ENCODE measurements at regions not wholly inside any gene's neighbourhood (a gene's known extent, or its start where the extent isn't known, plus 50 kb on each side); places are given as distances from the start of the nearest gene placed in this dataset.
A peak's percentile ranks its signal among the peaks of the same experiment; 100 is the strongest.
"Not testable (repeated sequence)": the region's sequence is repeated elsewhere in the genome, so short reads cannot be mapped to it uniquely, and the experiment has no call there.

GRCh38 chr1:228650141-228650540, 85.1 kb upstream of the RHOU start:
- H3K4me3 ChIP-seq (ENCODE audit: low read depth, low read length) = no peak overlapping the region
- DNase-seq (ENCODE audit: low read depth) = no peak
- TF ChIP-seq CTCF (IDR thresholded peaks at IDR 0.05; ENCODE audit: insufficient read depth, low read depth, low read length, missing control alignments) = no peak

DNA sequence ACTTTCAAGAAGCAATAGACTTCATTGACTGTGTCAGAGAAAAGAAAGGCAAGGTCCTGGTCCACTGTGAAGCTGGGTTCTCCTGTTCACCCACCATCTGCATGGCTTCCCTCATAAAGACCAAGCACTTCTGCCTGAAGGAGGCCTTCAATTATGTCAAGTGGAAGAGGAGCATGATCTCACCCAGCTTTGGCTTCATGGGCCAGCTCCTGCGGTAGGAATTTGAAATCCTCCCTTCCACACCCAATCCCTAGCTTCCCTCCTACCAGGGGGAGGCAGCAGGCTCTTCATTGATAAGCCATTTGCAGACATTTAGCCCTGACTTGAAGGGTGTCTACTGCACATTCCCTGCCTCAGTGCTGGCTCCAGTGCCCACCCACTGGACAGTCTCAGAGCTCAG, 84.3 kb upstream of the RHOU start:
- TF ChIP-seq CTCF (IDR thresholded peaks at IDR 0.05; ENCODE audit: insufficient read depth, low read depth, low read length, missing control alignments) = no peak
- no peak overlapping the region for H3K4me3 ChIP-seq (ENCODE audit: low read depth, low read length)
- no peak for DNase-seq (ENCODE audit: low read depth)

- DNase-seq (ENCODE audit: low read depth) = no peak
- H3K4me3 ChIP-seq (ENCODE audit: low read depth, low read length) = no peak overlapping the region
- no peak for TF ChIP-seq CTCF (IDR thresholded peaks at IDR 0.05; ENCODE audit: insufficient read depth, low read depth, low read length, missing control alignments)
Observed at GRCh38 chr1:228652116-228652515, 83.2 kb upstream of the RHOU start.

DNA sequence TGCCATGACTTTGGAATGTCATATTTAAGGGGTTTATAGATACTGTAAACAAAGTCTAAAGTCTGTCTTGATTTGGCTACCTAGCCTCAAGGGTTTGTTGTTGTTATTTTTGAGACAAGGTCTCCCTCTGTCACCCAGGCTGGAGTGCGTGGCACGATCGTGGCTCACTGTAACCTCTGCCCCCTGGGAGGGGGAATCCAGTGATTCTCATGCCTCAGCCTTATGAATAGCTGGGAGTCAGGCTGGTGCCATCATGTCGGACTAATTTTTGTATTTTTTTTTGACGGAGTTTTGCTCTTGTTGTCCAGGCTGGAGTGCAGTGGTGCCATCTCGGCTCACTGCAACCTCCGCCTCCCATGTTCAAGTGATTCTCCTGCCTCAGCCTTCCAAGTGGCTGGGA, 82.2 kb upstream of the RHOU start:
- not testable (repeated sequence) for H3K4me3 ChIP-seq (ENCODE audit: low read depth, low read length); DNase-seq (ENCODE audit: low read depth)

GRCh38 chr1:228653748-228654147, 81.5 kb upstream of the RHOU start:
- no peak overlapping the region for H3K4me3 ChIP-seq (ENCODE audit: low read depth, low read length)
- no peak for TF ChIP-seq CTCF (IDR thresholded peaks at IDR 0.05; ENCODE audit: insufficient read depth, low read depth, low read length, missing control alignments)
- DNase-seq (ENCODE audit: low read depth) = no peak

DNA sequence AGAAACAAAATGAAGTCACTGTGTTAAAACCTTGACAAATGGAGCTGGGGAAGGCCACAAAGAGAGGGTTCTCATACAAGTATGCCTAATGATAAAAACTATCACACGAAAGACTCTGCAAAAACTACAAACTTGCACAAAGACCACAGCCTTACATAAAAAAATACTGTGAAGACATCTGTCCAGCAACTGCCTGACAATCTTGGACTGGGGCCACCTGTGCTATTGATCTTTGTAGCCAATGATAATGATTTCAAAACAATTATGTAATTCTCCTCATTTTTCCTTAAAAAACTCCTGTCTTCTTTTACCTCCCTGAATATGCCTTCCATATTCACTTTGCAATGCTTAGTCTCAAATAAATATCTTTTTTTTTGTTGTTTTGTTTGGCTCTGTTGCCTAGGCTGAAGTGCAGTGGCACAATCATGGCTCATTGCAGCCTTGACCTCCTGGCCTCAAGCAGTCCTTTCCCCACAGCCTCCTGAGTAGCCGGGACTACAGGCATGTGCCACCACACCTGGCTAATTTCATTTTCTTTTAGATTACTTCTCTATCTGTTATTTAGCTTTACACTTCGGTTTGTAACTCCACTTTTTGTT, 79.4 kb upstream of the RHOU start:
- no peak overlapping the region for H3K4me3 ChIP-seq (ENCODE audit: low read depth, low read length)
- no peak for TF ChIP-seq CTCF (IDR thresholded peaks at IDR 0.05; ENCODE audit: insufficient read depth, low read depth, low read length, missing control alignments)
- no peak for DNase-seq (ENCODE audit: low read depth)

GRCh38 chr1:228662007-228662689, 73.1 kb upstream of the RHOU start:
- not testable (repeated sequence) for H3K4me3 ChIP-seq (ENCODE audit: low read depth, low read length); DNase-seq (ENCODE audit: low read depth)

DNA sequence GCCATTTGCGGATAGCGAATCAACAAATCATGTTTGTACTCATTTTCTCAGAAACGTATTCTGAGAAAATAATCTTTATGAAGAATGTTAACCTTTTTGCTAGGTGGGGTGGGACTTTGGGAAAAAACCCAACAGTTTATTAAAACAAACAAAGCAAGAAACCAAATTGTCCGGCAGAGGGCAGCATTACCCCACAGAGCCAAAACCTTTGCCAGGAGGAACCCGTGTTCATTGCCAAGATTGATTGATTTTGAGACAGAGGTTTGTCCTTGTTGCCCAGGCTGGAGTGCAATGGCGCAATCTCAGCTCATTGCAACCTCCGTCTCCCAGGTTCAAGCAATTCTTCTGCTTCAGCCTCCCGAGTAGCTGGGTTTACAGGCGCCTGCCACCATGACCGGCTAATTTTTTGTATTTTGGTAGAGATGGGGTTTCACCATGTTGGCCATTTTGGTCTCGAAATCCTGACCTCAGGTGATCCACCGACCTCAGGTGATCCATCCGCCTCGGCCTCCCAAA, 70.8 kb upstream of the RHOU start:
- DNase-seq (ENCODE audit: low read depth) = peak; percentile 64
- peak; percentile 65 for TF ChIP-seq CTCF (IDR thresholded peaks at IDR 0.05; ENCODE audit: insufficient read depth, low read depth, low read length, missing control alignments)

More for the DNA sequence above, 70.8 kb upstream of the RHOU start:
- H3K4me3 ChIP-seq (ENCODE audit: low read depth, low read length) = no peak overlapping the region
